NOMO-1 treated with DMSO at 0.1 percent for 48 hours (cell line): ENCODE measurements at regions not wholly inside any gene's neighbourhood (a gene's known extent, or its start where the extent isn't known, plus 50 kb on each side); places are given as distances from the start of the nearest gene placed in this dataset.
A peak's percentile ranks its signal among the peaks of the same experiment; 100 is the strongest.

ENCODE experiments used
- DNase-seq: peaks from one replicate; lab custom pipeline; 2025; ENCODE audit not compliant: unreplicated experiment; lab: John Stamatoyannopoulos, UW

DNA sequence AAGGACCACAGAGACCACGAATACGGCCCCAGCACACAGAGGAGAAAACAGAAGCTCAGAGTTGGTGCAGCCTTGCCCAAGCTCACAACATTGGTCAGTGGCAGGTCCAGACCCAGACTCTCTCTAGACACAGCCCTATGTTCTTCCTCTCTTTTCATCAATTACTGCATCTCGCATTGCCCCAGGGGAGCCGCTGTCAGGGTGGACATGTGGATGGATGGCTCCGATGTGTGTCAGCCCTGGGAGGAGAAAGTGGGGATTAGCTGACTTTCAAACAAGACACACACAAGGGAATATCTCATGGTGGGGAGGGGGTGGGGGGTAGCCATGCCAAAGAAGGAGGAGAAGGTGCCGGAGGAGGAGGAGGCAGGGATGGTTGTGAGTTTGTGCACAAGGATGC is 556.8 kb downstream of the NPHP4 start:
- no peak for DNase-seq

- no peak for DNase-seq
Observed at GRCh38 chr1:5432436-5432835, 559.8 kb downstream of the NPHP4 start.

- DNase-seq, result no peak
Observed at GRCh38 chr1:5430911-5431697, 561.1 kb downstream of the NPHP4 start.

DNA sequence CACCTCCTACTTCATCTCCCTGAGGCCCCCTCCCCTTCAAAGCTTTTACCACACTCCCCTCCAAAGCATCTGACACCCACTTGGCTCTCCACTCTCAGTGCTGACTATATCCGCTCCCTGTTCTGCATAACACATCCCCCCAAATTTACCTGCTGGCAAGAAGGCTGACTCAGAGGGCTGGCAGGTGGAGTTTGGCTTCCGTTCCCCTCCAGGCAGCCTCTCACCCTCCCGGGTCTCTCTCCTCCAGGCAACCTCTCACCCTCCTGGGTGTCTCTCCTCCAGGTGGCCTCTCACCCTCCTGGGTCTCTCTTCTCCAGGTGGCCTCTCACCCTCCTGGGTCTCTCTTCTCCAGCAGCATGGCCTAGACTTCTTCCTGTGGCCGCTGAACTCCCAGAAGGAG is 562.1 kb downstream of the NPHP4 start:
- no peak for DNase-seq

DNA sequence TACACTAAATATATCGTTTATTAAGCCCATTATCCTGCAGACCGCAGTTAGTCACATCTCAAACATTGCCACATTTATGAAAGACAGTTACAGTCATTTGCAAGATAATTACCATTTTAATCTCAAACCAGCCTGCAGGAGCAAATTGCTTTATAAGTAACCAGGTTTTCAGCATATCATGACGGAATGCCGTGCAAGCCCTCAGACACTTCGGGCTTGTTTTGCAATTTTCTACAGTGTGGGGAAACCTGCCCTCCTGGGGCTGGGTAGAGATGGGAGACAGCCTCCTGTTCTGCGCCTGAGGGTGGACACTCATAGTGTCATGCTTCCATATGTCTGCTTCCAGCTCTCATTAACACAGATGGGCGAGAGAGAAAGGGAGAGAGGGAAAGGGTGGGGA is 563.9 kb downstream of the NPHP4 start:
- peak; percentile 62 for DNase-seq

- no peak for DNase-seq
Observed at GRCh38 chr1:5427026-5427613, 565.1 kb downstream of the NPHP4 start.

- no peak for DNase-seq
Observed at GRCh38 chr1:5424802-5425703, 567.2 kb downstream of the NPHP4 start.

DNA sequence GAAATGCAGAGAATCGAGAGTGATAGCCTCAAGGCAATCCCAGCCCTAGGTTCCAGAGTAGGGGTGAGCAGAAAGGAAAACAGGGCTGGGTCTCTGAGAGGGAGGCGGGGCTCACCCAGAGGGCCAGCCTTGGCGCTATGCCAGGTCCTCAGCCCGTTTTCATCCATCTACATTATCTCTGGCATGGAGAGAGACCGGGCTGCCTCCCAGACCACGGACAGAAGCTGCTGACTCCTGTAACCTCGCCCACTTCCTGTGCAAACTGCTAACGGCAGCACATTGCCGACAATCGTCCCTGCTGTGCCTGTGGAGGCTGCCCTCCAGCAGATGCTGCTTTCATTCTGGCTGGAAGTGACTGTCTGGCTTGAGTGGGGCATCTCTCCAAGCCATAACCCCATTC is 569.1 kb downstream of the NPHP4 start:
- peak; percentile 38 for DNase-seq

DNA sequence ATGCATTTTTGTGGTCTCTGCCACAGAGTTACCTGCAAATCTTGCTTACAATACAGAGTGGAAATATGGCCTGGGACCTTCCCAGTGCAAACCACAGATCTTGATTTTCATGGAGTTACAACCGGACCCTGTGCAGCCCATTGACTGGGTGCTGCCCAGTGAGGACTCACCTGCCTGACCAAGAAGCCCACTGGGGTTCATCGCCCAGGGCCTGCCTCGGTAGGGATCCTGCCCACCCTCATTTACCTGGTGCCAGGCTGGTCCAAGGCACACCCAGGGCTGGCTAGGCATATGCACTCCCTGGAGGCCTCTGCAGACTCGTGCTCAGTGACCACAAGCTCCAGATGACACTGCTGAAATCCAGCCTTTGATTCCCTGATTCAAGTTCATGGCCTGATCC is 572.7 kb downstream of the NPHP4 start:
- no peak for DNase-seq

- no peak for DNase-seq
Observed at GRCh38 chr1:5416518-5416917, 575.7 kb downstream of the NPHP4 start.

GRCh38 chr1:5415606-5416005 is 576.6 kb downstream of the NPHP4 start:
- no peak for DNase-seq

- DNase-seq, result no peak
Observed at GRCh38 chr1:5410652-5411051, 581.6 kb downstream of the NPHP4 start.

GRCh38 chr1:5408401-5408800 is 583.8 kb downstream of the NPHP4 start:
- no peak for DNase-seq

- DNase-seq, result no peak
Observed at GRCh38 chr1:5405263-5405662, 587.0 kb downstream of the NPHP4 start.

DNA sequence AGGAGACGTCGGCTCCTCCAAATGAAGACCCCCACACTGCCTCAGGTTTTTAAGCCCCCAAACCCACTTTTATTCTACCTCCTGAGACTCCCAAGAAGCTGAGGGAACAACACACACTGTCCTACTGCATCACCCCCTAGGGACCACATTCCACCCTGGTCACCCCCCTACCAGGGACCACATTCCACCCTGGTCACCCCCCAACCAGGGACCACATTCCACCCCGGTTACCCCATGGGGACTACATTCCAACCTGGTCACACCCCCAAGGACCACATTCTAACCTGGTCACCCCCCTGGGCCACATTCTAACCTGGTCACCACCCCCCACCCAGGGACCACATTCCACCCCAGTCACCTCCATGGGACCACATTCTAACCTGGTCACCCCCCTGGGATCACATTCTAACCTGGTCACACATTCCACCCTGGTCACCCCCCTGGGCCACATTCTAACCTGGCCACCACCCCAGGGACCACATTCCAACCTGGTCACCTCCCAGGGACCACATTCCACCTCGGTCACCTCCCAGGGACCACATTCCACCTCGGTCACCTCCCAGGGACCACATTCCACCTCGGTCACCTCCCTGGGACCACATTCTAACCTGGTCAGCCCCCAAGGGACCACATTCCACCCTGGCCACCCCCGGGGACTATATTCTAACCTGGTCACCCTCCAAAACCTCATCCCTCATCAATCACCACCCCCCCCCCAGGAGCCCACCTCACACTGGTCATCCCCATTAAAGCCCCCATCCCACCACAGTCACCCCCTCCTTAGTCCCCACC is 587.6 kb downstream of the NPHP4 start:
- DNase-seq, result no peak

DNA sequence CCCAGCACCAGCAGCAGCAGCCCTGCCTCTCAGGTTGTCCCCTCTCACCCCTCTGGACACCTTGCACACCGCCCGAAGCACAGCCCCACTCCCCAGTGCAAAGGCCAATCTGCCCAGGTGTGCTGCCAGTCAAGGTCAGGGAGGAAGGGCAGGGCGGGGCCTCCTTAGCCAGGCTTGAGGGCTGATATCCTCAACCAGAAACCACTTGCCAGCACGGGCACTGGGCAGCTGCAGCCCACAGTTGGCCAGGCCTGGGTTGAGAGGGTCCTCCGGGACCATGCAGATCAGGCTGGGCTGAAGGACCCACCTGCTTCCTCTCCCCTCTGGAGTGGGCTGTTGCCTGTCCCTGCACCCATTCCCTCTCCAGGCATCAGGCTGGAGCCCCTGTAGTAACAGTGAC is 588.3 kb downstream of the NPHP4 start:
- no peak for DNase-seq

DNA sequence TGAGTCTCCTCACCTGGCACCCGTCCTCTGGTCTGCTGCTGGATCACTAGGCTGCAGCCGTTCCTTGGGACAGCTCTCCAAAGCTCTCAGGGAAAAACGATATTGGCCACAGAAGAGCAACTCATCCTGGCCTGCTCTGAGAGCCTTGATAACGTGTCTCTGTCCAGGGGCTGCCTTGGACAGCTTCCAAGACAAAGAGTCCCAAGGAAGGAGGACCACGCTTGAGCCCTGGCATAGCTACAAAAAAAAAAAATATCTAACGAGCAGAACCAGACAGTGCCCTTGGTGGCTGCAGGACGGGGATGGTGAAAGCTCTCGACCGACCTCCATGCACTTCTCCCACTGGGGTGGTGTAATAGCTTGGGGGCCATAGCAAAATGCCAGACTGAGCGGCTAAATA is 589.6 kb downstream of the NPHP4 start:
- no peak for DNase-seq

DNA sequence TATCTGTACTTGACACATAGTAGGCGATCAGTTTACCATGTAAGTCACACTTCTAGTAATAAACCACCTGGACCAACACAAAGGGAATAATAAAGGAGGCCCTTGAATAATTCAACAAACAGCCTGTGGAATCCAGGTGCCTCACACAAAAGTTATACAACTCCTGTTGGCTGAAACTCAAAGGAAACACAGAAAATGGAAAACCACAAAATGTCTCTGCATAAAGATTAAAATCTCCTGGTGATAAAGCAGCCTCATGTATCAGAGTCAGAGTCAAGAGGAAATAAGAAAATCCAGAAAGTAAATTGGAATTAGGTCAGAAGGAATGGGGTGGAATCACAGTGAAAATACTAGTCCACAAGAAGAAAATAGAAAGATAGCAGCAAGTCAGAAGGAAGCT is 592.5 kb downstream of the NPHP4 start:
- DNase-seq, result no peak

GRCh38 chr1:5396593-5396992 is 595.6 kb downstream of the NPHP4 start:
- no peak for DNase-seq

DNA sequence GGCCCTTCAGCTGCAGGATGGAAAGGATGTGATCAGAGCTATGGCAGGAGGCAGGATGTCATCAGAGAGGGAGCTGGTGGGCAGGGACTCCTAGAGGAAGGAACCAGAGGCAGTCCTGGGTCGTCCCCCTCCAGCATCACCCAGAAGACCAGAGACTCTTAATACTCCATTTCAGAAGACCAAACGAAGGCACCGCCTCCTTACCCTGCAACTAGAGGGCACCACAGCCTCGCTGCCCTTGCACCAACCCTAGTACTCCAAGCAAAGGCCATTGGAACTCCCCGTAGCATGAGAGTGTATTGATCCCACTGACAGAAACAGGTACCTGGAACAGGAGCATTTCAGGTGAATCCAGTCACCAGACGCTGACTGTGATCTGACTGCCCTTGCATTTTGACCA is 598.1 kb downstream of the NPHP4 start:
- DNase-seq, result no peak

- no peak for DNase-seq
Observed at GRCh38 chr1:5393603-5394002, 598.6 kb downstream of the NPHP4 start.
